GM12878 (cell line): ENCODE measurements at regions not wholly inside any gene's neighbourhood (a gene's known extent, or its start where the extent isn't known, plus 50 kb on each side); places are given as distances from the start of the nearest gene placed in this dataset.

ENCODE experiments used
- ATAC-seq: fragments of 200-7000 bp; cut with Tn5 transposase; 3 replicates; pipeline ENCODE4 v1.9.1; 2020; ENCODE audit warnings: mild to moderate bottlenecking, moderate library complexity
- BruUV-seq: library from RNA; stranded (reverse); fragments of 400-500 nt; replicated peaks from 2 replicates; lab custom pipeline; 2021; lab: Mats Ljungman, UMichigan
- CTCF ChIA-PET: fragments of 300-600 bp; sonication (Branson Sonifier 250); formaldehyde crosslinking; extraction: SDS; loops from one replicate; lab custom pipeline; 2021; ENCODE audit warnings: inconsistent platforms; lab: Yijun Ruan, JAX
- POLR2A ChIA-PET: fragments of 350-600 bp; formaldehyde crosslinking; extraction: SDS; loops from one replicate; lab custom pipeline; 2021; ENCODE audit warnings: inconsistent platforms; lab: Charles Lee
- RAD21 ChIA-PET: fragments of 300-600 bp; sonication (Branson Sonifier 250); formaldehyde crosslinking; loops from one replicate; lab custom pipeline; 2023; ENCODE audit warnings: antibody characterized with exemption; ENCODE audit not compliant: unreplicated experiment; lab: Charles Lee
- SMC1A ChIA-PET: fragments of 300-600 bp; sonication (Branson Sonifier 250); formaldehyde crosslinking; loops from one replicate; lab custom pipeline; 2023; ENCODE audit not compliant: unreplicated experiment, uncharacterized antibody; lab: Charles Lee
- DNase-seq: peaks from one replicate; pipeline ENCODE4 v3.0.0-alpha.2; 2011; ENCODE audit warnings: low read depth, low spot score
- FAIRE-seq: peaks from 3 replicates; lab custom pipeline; 2011; peaks lifted over from hg19 to GRCh38; lab: Jason Lieb, UNC
- H2AFZ ChIP-seq: 2 replicates; pipeline ENCODE4 v1.6.0; 2011; ENCODE audit warnings: low read depth, low read length, control low read depth; ENCODE audit not compliant: control insufficient read depth
- H3K27ac ChIP-seq: 2 replicates; pipeline ENCODE4 v1.5.1; 2011; ENCODE audit warnings: control low read depth; ENCODE audit not compliant: control insufficient read depth, insufficient read depth
- H3K27me3 ChIP-seq, 2 experiments: replicated peaks in 1 of 2; 2 replicates each; pipeline versions ENCODE4 v1.6.0 to v1.6.1; 2011; ENCODE audit warnings: low read length in 1 of 2; ENCODE audit not compliant: control insufficient read depth in 2 of 2, insufficient read depth in 2 of 2
- H3K36me3 ChIP-seq, 2 experiments: 2 replicates each; pipeline ENCODE4 v1.5.1; 2011; ENCODE audit warnings: low read length in 1 of 2; ENCODE audit not compliant: control insufficient read depth in 2 of 2, insufficient read depth in 2 of 2
- H3K4me1 ChIP-seq: 2 replicates; pipeline ENCODE4 v1.6.1; 2011; ENCODE audit warnings: mild to moderate bottlenecking, low read length, moderate library complexity, mixed read lengths; ENCODE audit not compliant: control insufficient read depth, insufficient read depth
- H3K4me2 ChIP-seq: 2 replicates; pipeline ENCODE4 v1.6.0; 2011; ENCODE audit warnings: control low read depth; ENCODE audit not compliant: control insufficient read depth, insufficient read depth
- H3K4me3 ChIP-seq: fragments of 200-600 bp; sonication (generic); 2 replicates; pipeline ENCODE4 v1.5.1; 2016
- H3K79me2 ChIP-seq: 2 replicates; pipeline ENCODE4 v1.6.0; 2011; ENCODE audit warnings: low read length; ENCODE audit not compliant: control insufficient read depth, insufficient read depth
- H3K9ac ChIP-seq: 2 replicates; pipeline ENCODE4 v1.8.0; 2011; ENCODE audit warnings: low read length, control low read depth, mixed read lengths; ENCODE audit not compliant: control insufficient read depth, insufficient read depth
- H3K9me3 ChIP-seq: replicated peaks from 3 replicates; pipeline ENCODE4 v1.5.1; 2011; ENCODE audit warnings: mild to moderate bottlenecking, low read length; ENCODE audit not compliant: control insufficient read depth, insufficient read depth
- H4K20me1 ChIP-seq: 2 replicates; pipeline ENCODE4 v1.6.0; 2011; ENCODE audit not compliant: control insufficient read depth, insufficient read depth
- CEBPZ ChIP-seq: fragments of 150-350 bp; IDR thresholded peaks from 2 replicates; pipeline ENCODE4 v1.6.1; 2016; ENCODE audit warnings: low read depth, low read length
- ETV6 ChIP-seq, 2 experiments: fragments of 450-650 bp in 1 of 2; IDR thresholded peaks in 1 of 2; conservative IDR thresholded peaks in 1 of 2; 2 replicates each; pipeline ENCODE4 v1.6.1; 2014; ENCODE audit warnings: antibody characterized with exemption in 1 of 2, borderline replicate concordance in 1 of 2, low read depth in 1 of 2, mild to moderate bottlenecking in 1 of 2, moderate library complexity in 1 of 2
- HCFC1 ChIP-seq: fragments of 150-350 bp; IDR thresholded peaks from 2 replicates; pipeline ENCODE4 v1.6.1; 2014; ENCODE audit warnings: low read length
- KAT2A ChIP-seq: conservative IDR thresholded peaks from 2 replicates; pipeline ENCODE4 v1.6.1; 2011; ENCODE audit warnings: low read depth, low read length; ENCODE audit not compliant: control insufficient read depth
- MEF2A ChIP-seq: IDR thresholded peaks from 2 replicates; pipeline ENCODE4 v1.6.1; 2011; ENCODE audit warnings: low read depth, mild to moderate bottlenecking, low read length, moderate library complexity; ENCODE audit not compliant: insufficient read depth
- MLLT1 ChIP-seq: fragments of 450-650 bp; IDR thresholded peaks from 2 replicates; pipeline ENCODE4 v1.6.1; 2016; ENCODE audit warnings: mild to moderate bottlenecking
- MXI1 ChIP-seq: fragments of 150-350 bp; IDR thresholded peaks from 2 replicates; pipeline ENCODE4 v1.6.1; 2011; ENCODE audit warnings: low read depth, mild to moderate bottlenecking, inconsistent platforms, low read length, improper control_type of control experiment
- POLR2A ChIP-seq: IDR thresholded peaks from 2 replicates; pipeline ENCODE4 v1.6.1; 2011; ENCODE audit warnings: low read depth, mild to moderate bottlenecking, low read length
- POLR2AphosphoS5 ChIP-seq: IDR thresholded peaks from 2 replicates; pipeline ENCODE4 v1.6.1; 2011; ENCODE audit warnings: mild to moderate bottlenecking, low read length, inconsistent platforms
- POU2F2 ChIP-seq: IDR thresholded peaks from 3 replicates; pipeline ENCODE4 v1.6.1; 2011; ENCODE audit warnings: low read depth, mild to moderate bottlenecking, low read length, borderline replicate concordance
- RAD21 ChIP-seq: IDR thresholded peaks from 2 replicates; pipeline ENCODE4 v1.6.1; 2011; ENCODE audit warnings: mild to moderate bottlenecking, low read depth, low read length, moderate library complexity; ENCODE audit not compliant: insufficient read depth
- RAD51 ChIP-seq: fragments of 450-650 bp; IDR thresholded peaks from 2 replicates; pipeline ENCODE4 v1.6.1; 2016; ENCODE audit warnings: moderate library complexity, mild to moderate bottlenecking, inconsistent platforms
- RB1 ChIP-seq: fragments of 450-650 bp; formaldehyde crosslinking; IDR thresholded peaks from 2 replicates; pipeline ENCODE4 v1.6.1; 2017; ENCODE audit warnings: mild to moderate bottlenecking, borderline replicate concordance
- WRNIP1 ChIP-seq: IDR thresholded peaks from 2 replicates; pipeline ENCODE4 v1.6.1; 2011; ENCODE audit warnings: low read depth, low read length, improper control_type of control experiment, borderline replicate concordance
- ZZZ3 ChIP-seq: IDR thresholded peaks from 2 replicates; pipeline ENCODE4 v1.6.1; 2011; ENCODE audit warnings: low read depth; ENCODE audit not compliant: control insufficient read depth, insufficient read length
- WGBS: methylation state at CpG from one replicate; pipeline ENCODE4 v1.1.6; 2016; ENCODE audit warnings: low lambda C conversion rate; ENCODE audit not compliant: insufficient replicate concordance, insufficient coverage; ENCODE audit errors: missing lambda C conversion rate; 5-methylcytosine and 5-hydroxymethylcytosine counted together
- in situ Hi-C: fragments of 300-500 bp; cut with MboI; formaldehyde crosslinking; loops from 9 replicates; pipeline ENCODE4 v1.14.3; 2018; ENCODE audit warnings: mixed read lengths
- intact Hi-C: fragments of 100-400 bp; cut with micrococcal nuclease; formaldehyde crosslinking; loops from one replicate; pipeline ENCODE4 v1.14.2; 2022; ENCODE audit not compliant: unreplicated experiment
- TF ChIP-seq, protein P1 (sequence below): IDR thresholded peaks from 2 replicates; pipeline ENCODE4 v1.6.1; 2011; ENCODE audit warnings: mild to moderate bottlenecking, low read depth, low read length, moderate library complexity; ENCODE audit not compliant: insufficient replicate concordance
- TF ChIP-seq, protein P2 (sequence below), 3 experiments: IDR thresholded peaks in 2 of 3; conservative IDR thresholded peaks in 1 of 3; 2 replicates each; pipeline ENCODE4 v1.5.1; 2011; ENCODE audit warnings: low read depth in 3 of 3, low read length in 3 of 3, mild to moderate bottlenecking in 3 of 3, control low read depth in 2 of 3, moderate library complexity in 2 of 3, inconsistent platforms in 1 of 3, mixed read lengths in 1 of 3; ENCODE audit not compliant: control insufficient read depth in 2 of 3, insufficient read depth in 1 of 3; ENCODE audit errors: extremely low read depth in 1 of 3

DNA sequence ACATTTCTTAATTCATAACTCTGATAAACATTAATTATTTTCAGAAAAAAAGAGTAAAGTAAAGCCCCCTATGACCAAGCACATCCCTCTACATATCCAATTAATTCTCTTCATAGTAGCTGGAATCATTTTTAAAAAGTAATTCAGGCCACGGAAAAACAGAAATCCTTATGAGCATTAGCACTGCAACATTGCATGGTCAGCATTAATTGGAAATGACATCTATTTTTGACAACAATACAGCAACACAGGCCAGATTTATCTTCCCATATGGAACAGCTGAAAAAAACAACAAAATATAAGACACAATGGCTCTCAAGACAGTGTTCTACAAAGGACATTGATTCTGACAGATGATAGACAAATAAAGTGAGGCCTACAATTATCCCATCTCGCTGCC is 236.6 kb downstream of the TMA16 start:
- intact Hi-C loops (no loop called here), in situ Hi-C loops (no loop called here)
- ChIA-PET SMC1A (interaction anchor here (1.4 to 1.7 kb wide), 2 partner anchors 12 to 53 kb away, joined by 4 to 5 read pairs; no protein-coding TSS in a partner anchor), RAD21 (no interaction called here), POLR2A (no interaction called here), CTCF (interaction anchor here (1.9 kb wide), 1 partner anchor 175 kb away, joined by 4 read pairs; no protein-coding TSS in a partner anchor)
- TF ChIP-seq ZZZ3 (no peak), POU2F2 (no peak), POLR2A (no peak), CEBPZ (no peak), POLR2AphosphoS5 (no peak), RAD51 (no peak), ETV6 (conservative IDR thresholded peaks at IDR 0.05 in 1 of 2, IDR thresholded peaks at IDR 0.05 in 1 of 2; ENCODE audit: borderline replicate concordance in 1 of 2, low read depth in 1 of 2) (no peak), MEF2A (no peak), RB1 (no peak), HCFC1 (no peak), RAD21 (no peak), MXI1 (no peak), MLLT1 (no peak), WRNIP1 (no peak), KAT2A (no peak)
- TF ChIP-seq, protein P1, sequence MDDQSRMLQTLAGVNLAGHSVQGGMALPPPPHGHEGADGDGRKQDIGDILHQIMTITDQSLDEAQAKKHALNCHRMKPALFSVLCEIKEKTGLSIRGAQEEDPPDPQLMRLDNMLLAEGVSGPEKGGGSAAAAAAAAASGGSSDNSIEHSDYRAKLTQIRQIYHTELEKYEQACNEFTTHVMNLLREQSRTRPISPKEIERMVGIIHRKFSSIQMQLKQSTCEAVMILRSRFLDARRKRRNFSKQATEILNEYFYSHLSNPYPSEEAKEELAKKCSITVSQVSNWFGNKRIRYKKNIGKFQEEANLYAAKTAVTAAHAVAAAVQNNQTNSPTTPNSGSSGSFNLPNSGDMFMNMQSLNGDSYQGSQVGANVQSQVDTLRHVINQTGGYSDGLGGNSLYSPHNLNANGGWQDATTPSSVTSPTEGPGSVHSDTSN: no peak
- TF ChIP-seq, protein P2, sequence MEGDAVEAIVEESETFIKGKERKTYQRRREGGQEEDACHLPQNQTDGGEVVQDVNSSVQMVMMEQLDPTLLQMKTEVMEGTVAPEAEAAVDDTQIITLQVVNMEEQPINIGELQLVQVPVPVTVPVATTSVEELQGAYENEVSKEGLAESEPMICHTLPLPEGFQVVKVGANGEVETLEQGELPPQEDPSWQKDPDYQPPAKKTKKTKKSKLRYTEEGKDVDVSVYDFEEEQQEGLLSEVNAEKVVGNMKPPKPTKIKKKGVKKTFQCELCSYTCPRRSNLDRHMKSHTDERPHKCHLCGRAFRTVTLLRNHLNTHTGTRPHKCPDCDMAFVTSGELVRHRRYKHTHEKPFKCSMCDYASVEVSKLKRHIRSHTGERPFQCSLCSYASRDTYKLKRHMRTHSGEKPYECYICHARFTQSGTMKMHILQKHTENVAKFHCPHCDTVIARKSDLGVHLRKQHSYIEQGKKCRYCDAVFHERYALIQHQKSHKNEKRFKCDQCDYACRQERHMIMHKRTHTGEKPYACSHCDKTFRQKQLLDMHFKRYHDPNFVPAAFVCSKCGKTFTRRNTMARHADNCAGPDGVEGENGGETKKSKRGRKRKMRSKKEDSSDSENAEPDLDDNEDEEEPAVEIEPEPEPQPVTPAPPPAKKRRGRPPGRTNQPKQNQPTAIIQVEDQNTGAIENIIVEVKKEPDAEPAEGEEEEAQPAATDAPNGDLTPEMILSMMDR (IDR thresholded peaks at IDR 0.05 in 2 of 3, conservative IDR thresholded peaks at IDR 0.05 in 1 of 3; ENCODE audit: control insufficient read depth in 2 of 3, extremely low read depth in 1 of 3, insufficient read depth in 1 of 3, low read depth in 3 of 3, low read length in 3 of 3): no peak
- DNase-seq: no peak
- Histone ChIP-seq H3K9ac (no peak overlapping the region), H3K4me2 (no peak overlapping the region), H3K4me3 (no peak overlapping the region), H3K27me3 (no peaks in the 10 kb centered on the region), H3K79me2 (no peaks in the 10 kb centered on the region), H2AFZ (no peak overlapping the region), H4K20me1 (no peaks in the 10 kb centered on the region), H3K4me1 (no peaks in the 10 kb centered on the region), H3K36me3 (no peaks in the 10 kb centered on the region), H3K27ac (no peak overlapping the region), H3K9me3 (no peaks in the 10 kb centered on the region)
- no peak for ATAC-seq
- no TSS peak for BruUV-seq
- WGBS: 47% methylated on average over 2 of the region's 2 CpGs
- FAIRE-seq: no peak
